ENCODE measurements at regions not wholly inside any gene's neighbourhood (a gene's known extent, or its start where the extent isn't known, plus 50 kb on each side); places are given as distances from the start of the nearest gene placed in this dataset.

DNA sequence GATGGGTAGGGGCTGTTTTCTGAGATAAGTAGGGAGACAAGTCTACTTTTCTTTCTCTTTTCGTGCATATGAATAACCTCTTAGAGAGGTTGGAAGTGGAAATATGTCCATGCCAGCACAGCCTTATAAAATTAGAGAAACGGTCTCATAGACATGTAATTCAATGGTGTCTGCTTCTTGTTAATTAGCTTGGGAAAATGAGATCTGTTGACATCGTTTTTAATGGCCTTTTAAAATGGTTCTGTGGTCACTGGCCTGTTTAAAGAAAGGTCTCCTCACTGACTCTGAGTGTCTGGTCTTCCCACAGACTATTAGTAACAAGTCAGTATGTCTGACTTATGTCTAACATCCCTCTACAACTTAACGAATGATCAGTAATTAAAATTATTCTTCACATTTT is 487.1 kb downstream of the SLITRK6 start:
- TF ChIP-seq, protein P1, sequence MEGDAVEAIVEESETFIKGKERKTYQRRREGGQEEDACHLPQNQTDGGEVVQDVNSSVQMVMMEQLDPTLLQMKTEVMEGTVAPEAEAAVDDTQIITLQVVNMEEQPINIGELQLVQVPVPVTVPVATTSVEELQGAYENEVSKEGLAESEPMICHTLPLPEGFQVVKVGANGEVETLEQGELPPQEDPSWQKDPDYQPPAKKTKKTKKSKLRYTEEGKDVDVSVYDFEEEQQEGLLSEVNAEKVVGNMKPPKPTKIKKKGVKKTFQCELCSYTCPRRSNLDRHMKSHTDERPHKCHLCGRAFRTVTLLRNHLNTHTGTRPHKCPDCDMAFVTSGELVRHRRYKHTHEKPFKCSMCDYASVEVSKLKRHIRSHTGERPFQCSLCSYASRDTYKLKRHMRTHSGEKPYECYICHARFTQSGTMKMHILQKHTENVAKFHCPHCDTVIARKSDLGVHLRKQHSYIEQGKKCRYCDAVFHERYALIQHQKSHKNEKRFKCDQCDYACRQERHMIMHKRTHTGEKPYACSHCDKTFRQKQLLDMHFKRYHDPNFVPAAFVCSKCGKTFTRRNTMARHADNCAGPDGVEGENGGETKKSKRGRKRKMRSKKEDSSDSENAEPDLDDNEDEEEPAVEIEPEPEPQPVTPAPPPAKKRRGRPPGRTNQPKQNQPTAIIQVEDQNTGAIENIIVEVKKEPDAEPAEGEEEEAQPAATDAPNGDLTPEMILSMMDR (IDR thresholded peaks at IDR 0.05; ENCODE audit: borderline replicate concordance, extremely low read depth, low read length, poor library complexity, severe bottlenecking) = no peak
- no peak for TF ChIP-seq EZH2 (IDR thresholded peaks at IDR 0.05; ENCODE audit: borderline replicate concordance, low read depth, low read length, severe bottlenecking)
